ENCODE measurements at regions not wholly inside any gene's neighbourhood (a gene's known extent, or its start where the extent isn't known, plus 50 kb on each side); places are given as distances from the start of the nearest gene placed in this dataset.
A peak's percentile ranks its signal among the peaks of the same experiment; 100 is the strongest.

DNA sequence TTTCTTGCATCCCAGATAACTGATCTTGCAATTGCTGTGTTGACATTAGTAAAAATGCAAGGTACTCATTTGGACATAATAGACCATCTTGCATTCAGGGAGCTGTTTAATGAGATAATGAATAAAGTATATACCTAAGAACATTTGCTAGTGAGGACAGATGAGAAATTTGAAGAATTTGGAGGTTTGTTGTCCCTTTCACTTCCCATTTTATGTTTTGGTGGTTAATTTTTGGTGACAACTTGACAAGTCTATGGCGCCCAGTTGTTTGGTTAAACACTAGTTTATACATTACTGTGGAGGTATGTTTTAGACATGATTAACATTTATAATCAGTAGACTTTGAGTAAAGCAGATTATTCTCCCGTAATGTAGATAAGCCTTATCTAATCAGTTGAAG is 300.2 kb upstream of the SYNCRIP start:
- Histone ChIP-seq H3K9me2 (replicated peaks; ENCODE audit: low read length) (no peaks in the 10 kb centered on the region), H3F3A (ENCODE audit: low read length, unreplicated experiment) (no peaks in the 10 kb centered on the region), H3K9me3 (ENCODE audit: low read length) (no peaks in the 10 kb centered on the region), H3K4me1 (ENCODE audit: insufficient read depth, low read length) (no peaks in the 10 kb centered on the region), H3K27ac (ENCODE audit: low read length) (no peak overlapping the region), H3K79me2 (ENCODE audit: low read length) (no peaks in the 10 kb centered on the region), H3K9ac (ENCODE audit: low read length) (no peak overlapping the region), H4K20me1 (ENCODE audit: low read length) (no peaks in the 10 kb centered on the region), H3K27me3 (ENCODE audit: low read length) (no peaks in the 10 kb centered on the region), H3K4me2 (ENCODE audit: low read length) (no peak overlapping the region), H2AFZ (ENCODE audit: low read length) (no peak overlapping the region), H3K4me3 (ENCODE audit: low read length) (no peak overlapping the region), H3K36me3 (ENCODE audit: low read depth, low read length) (no peaks in the 10 kb centered on the region)
- no peak for ATAC-seq
- no TSS peak for BruUV-seq (replicated peaks)
- no peak for DNase-seq
- ChIA-PET CTCF (no interaction called here), POLR2A (ENCODE audit: unreplicated experiment) (no interaction called here)
- TF ChIP-seq EZH2phosphoT487 (IDR thresholded peaks at IDR 0.05; ENCODE audit: borderline replicate concordance, low read length) (no peak), EZH2 (IDR thresholded peaks at IDR 0.05; ENCODE audit: low read length, unreplicated experiment) (no peak)
- TF ChIP-seq, protein P1, sequence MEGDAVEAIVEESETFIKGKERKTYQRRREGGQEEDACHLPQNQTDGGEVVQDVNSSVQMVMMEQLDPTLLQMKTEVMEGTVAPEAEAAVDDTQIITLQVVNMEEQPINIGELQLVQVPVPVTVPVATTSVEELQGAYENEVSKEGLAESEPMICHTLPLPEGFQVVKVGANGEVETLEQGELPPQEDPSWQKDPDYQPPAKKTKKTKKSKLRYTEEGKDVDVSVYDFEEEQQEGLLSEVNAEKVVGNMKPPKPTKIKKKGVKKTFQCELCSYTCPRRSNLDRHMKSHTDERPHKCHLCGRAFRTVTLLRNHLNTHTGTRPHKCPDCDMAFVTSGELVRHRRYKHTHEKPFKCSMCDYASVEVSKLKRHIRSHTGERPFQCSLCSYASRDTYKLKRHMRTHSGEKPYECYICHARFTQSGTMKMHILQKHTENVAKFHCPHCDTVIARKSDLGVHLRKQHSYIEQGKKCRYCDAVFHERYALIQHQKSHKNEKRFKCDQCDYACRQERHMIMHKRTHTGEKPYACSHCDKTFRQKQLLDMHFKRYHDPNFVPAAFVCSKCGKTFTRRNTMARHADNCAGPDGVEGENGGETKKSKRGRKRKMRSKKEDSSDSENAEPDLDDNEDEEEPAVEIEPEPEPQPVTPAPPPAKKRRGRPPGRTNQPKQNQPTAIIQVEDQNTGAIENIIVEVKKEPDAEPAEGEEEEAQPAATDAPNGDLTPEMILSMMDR (conservative IDR thresholded peaks at IDR 0.05; ENCODE audit: low read depth, low read length), result no peak
- intact Hi-C loops (cut with micrococcal nuclease), result no loop called here

DNA sequence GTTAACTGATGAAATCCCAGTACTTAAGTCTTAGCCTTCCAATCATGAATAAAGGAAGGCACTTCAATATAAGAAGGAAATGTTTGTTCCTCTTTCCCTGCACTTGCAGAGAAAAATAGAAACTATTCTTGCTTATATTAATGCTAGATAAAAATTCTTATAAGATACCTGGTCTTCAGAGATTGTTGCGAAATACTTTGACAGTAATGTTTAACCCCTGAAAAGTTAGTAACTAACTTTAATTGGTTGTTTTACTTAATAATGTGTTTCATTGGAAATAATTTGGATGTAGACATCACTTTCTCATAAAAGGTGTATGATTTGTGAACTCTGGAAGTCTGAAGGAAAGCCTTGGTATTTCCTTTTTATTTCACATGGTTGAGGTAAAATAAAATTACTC is 294.2 kb upstream of the SYNCRIP start:
- no peaks in the 10 kb centered on the region for H3K4me1 ChIP-seq (ENCODE audit: insufficient read depth, low read length)
- no peak for TF ChIP-seq EZH2phosphoT487 (IDR thresholded peaks at IDR 0.05; ENCODE audit: borderline replicate concordance, low read length)
- TF ChIP-seq EZH2 (IDR thresholded peaks at IDR 0.05; ENCODE audit: low read length, unreplicated experiment), result no peak
- TF ChIP-seq, protein P1 (conservative IDR thresholded peaks at IDR 0.05; ENCODE audit: low read depth, low read length), result no peak
- no peaks in the 10 kb centered on the region for H3F3A ChIP-seq (ENCODE audit: low read length, unreplicated experiment)
- intact Hi-C loops (cut with micrococcal nuclease), result no loop called here
- H4K20me1 ChIP-seq (ENCODE audit: low read length), result no peaks in the 10 kb centered on the region
- BruUV-seq (replicated peaks), result no TSS peak
- POLR2A ChIA-PET (ENCODE audit: unreplicated experiment), result no interaction called here
- H2AFZ ChIP-seq (ENCODE audit: low read length), result no peak overlapping the region
- no peaks in the 10 kb centered on the region for H3K27me3 ChIP-seq (ENCODE audit: low read length)
- H3K9ac ChIP-seq (ENCODE audit: low read length), result no peak overlapping the region
- no peaks in the 10 kb centered on the region for H3K9me3 ChIP-seq (ENCODE audit: low read length)
- H3K79me2 ChIP-seq (ENCODE audit: low read length), result no peaks in the 10 kb centered on the region
- ATAC-seq, result no peak
- H3K4me3 ChIP-seq (ENCODE audit: low read length), result no peak overlapping the region
- H3K4me2 ChIP-seq (ENCODE audit: low read length), result no peak overlapping the region
- H3K36me3 ChIP-seq (ENCODE audit: low read depth, low read length), result no peaks in the 10 kb centered on the region
- CTCF ChIA-PET, result no interaction called here
- no peak for DNase-seq
- H3K9me2 ChIP-seq (replicated peaks; ENCODE audit: low read length), result no peaks in the 10 kb centered on the region
- H3K27ac ChIP-seq (ENCODE audit: low read length), result no peak overlapping the region

DNA sequence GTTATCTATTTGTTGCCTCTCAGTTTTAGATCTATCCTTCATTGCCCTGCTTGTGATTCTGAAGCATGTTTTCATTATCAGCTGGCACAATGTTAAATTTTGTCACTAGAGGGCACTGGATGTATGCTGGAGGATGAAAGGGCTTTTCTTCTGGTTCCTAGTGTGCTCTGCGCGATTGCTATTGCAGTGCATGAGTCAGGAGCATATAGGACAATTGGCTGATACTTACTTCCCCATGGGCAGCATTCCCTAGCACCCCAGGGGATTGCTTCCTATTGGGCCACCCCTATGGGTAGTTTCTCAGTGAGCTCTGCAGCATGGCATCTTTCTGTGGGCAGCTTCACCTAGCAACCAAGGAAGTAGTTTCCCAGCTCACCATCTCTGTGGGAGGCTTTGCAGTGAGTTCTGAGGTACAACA is 280.3 kb upstream of the SYNCRIP start:
- no peak overlapping the region for H3K27ac ChIP-seq (ENCODE audit: low read length)
- no peaks in the 10 kb centered on the region for H3K9me3 ChIP-seq (ENCODE audit: low read length)
- no peaks in the 10 kb centered on the region for H3F3A ChIP-seq (ENCODE audit: low read length, unreplicated experiment)
- DNase-seq (peak; percentile 72), ATAC-seq (peak; percentile 98)
- no peaks in the 10 kb centered on the region for H4K20me1 ChIP-seq (ENCODE audit: low read length)
- CTCF ChIA-PET, result no interaction called here
- intact Hi-C loops (cut with micrococcal nuclease), result loop anchor here (1.0 to 5.0 kb wide), 5 partner anchors 146 to 1104 kb away; no protein-coding TSS in a partner anchor
- H3K9me2 ChIP-seq (replicated peaks; ENCODE audit: low read length), result no peaks in the 10 kb centered on the region
- no peaks in the 10 kb centered on the region for H3K27me3 ChIP-seq (ENCODE audit: low read length)
- BruUV-seq (replicated peaks), result no TSS peak
- H3K4me2 ChIP-seq (ENCODE audit: low read length), result no peak overlapping the region
- POLR2A ChIA-PET (ENCODE audit: unreplicated experiment), result interaction anchor here (0.6 kb wide), 1 partner anchor 141 kb away, joined by 7 read pairs; no protein-coding TSS in a partner anchor
- H3K4me1 ChIP-seq (ENCODE audit: insufficient read depth, low read length), result no peaks in the 10 kb centered on the region
- H3K4me3 ChIP-seq (ENCODE audit: low read length), result no peak overlapping the region
- no peaks in the 10 kb centered on the region for H3K79me2 ChIP-seq (ENCODE audit: low read length)
- TF ChIP-seq, protein P1 (conservative IDR thresholded peaks at IDR 0.05; ENCODE audit: low read depth, low read length), result peak; percentile 74
- no peak for TF ChIP-seq EZH2 (IDR thresholded peaks at IDR 0.05; ENCODE audit: low read length, unreplicated experiment)
- H3K36me3 ChIP-seq (ENCODE audit: low read depth, low read length), result no peaks in the 10 kb centered on the region
- H2AFZ ChIP-seq (ENCODE audit: low read length), result no peak overlapping the region
- H3K9ac ChIP-seq (ENCODE audit: low read length), result no peak overlapping the region

Data from PC-3 (cell line).